ENCODE measurements at regions not wholly inside any gene's neighbourhood (a gene's known extent, or its start where the extent isn't known, plus 50 kb on each side); places are given as distances from the start of the nearest gene placed in this dataset.

DNA sequence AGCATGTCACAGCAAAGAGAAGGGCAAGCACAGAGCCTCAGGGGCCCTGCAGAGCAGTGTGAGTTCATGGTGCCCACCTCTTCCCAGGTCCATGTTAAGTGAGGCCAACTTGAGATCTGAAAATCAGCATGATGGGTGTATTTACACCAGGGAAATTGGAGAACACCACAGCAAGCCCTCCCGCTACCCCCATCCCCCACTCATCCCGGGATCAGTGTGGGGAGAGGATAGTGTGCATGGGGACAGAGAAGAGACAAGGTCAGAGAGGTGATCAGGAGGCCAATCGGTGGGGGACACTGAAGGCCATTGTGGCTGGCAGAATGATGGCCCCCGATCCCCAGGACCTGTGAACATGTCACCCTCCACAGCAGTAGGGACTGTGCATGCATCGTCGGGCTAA is 54.7 kb downstream of the PTGR3 start:
- no peak for TF ChIP-seq CTCF (conservative IDR thresholded peaks at IDR 0.05; ENCODE audit: control insufficient read depth, insufficient read depth, low read depth, low read length)
- DNase-seq (ENCODE audit: low read depth): no peak
- no peak overlapping the region for H3K4me3 ChIP-seq (ENCODE audit: control insufficient read depth, low read depth, low read length)

DNA sequence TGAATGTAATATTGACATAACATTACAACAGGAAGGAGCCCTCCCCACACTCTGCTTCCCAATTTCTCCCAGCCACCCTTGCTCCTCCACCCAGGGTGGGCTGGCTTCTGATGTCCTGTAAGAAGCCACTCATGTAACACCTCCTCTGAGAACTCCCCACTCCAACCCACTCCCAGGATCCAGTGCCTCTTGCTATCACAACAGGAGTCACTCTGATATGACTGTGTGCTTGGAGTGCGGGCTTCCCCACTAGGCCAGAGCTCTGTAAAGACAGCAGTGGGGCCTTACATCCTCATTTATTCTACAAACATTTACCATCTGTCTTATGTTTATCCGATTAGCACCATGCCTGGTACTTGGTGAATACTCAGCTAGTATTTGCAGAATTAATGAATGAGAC is 65.1 kb downstream of the PTGR3 start:
- no peak for DNase-seq (ENCODE audit: low read depth)
- no peak for TF ChIP-seq CTCF (conservative IDR thresholded peaks at IDR 0.05; ENCODE audit: control insufficient read depth, insufficient read depth, low read depth, low read length)
- H3K4me3 ChIP-seq (ENCODE audit: control insufficient read depth, low read depth, low read length): no peak overlapping the region

DNA sequence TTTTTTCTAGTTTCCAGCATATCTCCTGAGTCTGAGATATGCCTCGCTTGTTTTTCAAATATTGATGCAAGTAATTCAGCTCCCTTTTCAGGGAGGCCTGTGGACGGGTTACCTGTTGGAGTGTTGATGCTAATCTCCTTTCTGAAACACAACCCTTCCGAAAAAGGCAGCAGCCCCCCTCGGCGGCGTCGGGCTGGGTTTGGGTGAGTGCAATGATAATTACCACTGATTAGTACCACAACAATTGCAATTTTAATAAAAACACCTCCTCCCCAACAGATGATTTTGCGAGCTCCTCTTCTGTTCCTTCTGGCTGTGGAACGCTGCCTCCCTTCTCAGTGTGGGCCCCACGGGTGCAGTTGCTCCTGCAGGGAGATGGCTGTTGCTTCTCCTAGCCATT is 66.3 kb downstream of the PTGR3 start:
- H3K4me3 ChIP-seq (ENCODE audit: control insufficient read depth, low read depth, low read length): no peak overlapping the region
- DNase-seq (ENCODE audit: low read depth): no peak
- no peak for TF ChIP-seq CTCF (conservative IDR thresholded peaks at IDR 0.05; ENCODE audit: control insufficient read depth, insufficient read depth, low read depth, low read length)

DNA sequence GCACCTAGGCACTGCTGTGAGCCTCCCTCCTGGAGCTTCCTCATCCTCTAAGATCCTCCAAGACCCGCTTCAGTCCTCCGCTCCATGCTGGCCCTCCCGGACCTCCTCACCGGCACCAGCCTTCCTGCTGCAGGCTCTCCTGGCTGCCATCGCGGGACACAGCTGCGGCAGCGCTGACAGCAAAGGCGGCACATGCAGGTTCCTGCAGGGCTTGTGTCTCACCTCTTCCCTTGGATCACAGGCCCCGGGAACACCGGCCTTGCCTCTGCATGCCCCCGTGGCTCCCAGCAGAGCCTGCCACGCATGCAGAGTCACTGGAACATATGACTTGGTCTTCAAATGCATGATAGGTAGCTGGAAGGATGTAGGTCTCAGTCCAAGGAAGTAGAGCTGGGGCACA is 67.2 kb downstream of the PTGR3 start:
- no peak for TF ChIP-seq CTCF (conservative IDR thresholded peaks at IDR 0.05; ENCODE audit: control insufficient read depth, insufficient read depth, low read depth, low read length)
- no peak overlapping the region for H3K4me3 ChIP-seq (ENCODE audit: control insufficient read depth, low read depth, low read length)
- no peak for DNase-seq (ENCODE audit: low read depth)

DNA sequence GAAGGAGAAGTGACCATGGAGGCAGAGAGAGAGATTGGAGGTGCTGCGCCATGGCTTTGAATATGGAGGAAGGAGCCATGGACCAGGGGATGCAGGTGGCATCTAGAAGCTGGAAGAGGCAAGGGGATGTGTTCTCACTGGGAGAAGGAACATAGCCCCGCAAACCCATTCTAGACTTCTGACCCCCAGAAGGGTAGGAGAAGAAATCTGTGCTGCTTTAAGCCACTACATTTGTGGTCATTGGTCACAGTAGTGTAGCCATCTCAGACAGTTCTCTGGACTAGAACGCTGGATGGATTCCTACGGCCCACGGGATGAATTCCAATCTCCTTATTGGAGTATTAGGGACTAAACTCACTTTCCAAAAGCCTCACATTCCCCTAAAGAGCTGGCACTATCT is 67.8 kb downstream of the PTGR3 start:
- no peak for DNase-seq (ENCODE audit: low read depth)
- H3K4me3 ChIP-seq (ENCODE audit: control insufficient read depth, low read depth, low read length): no peak overlapping the region
- no peak for TF ChIP-seq CTCF (conservative IDR thresholded peaks at IDR 0.05; ENCODE audit: control insufficient read depth, insufficient read depth, low read depth, low read length)

- TF ChIP-seq CTCF (conservative IDR thresholded peaks at IDR 0.05; ENCODE audit: control insufficient read depth, insufficient read depth, low read depth, low read length): no peak
- DNase-seq (ENCODE audit: low read depth): no peak
- no peak overlapping the region for H3K4me3 ChIP-seq (ENCODE audit: control insufficient read depth, low read depth, low read length)
Measured at GRCh38 chr18:75140296-75140695, 68.6 kb downstream of the PTGR3 start.

GRCh38 chr18:75139226-75139911 is 69.6 kb downstream of the PTGR3 start:
- no peak overlapping the region for H3K4me3 ChIP-seq (ENCODE audit: control insufficient read depth, low read depth, low read length)
- no peak for TF ChIP-seq CTCF (conservative IDR thresholded peaks at IDR 0.05; ENCODE audit: control insufficient read depth, insufficient read depth, low read depth, low read length)
- DNase-seq (ENCODE audit: low read depth): no peak

Measured in fibroblast of mammary gland (primary cell).